NB4 (cell line): ENCODE measurements at regions not wholly inside any gene's neighbourhood (a gene's known extent, or its start where the extent isn't known, plus 50 kb on each side); places are given as distances from the start of the nearest gene placed in this dataset.

Experiments
- CTCF ChIP-seq: IDR thresholded peaks from one replicate; pipeline ENCODE4 v1.5.1; 2012; ENCODE audit warnings: low read depth, low read length
- MAX ChIP-seq: IDR thresholded peaks from 2 replicates; pipeline ENCODE4 v1.6.1; 2011; ENCODE audit warnings: low read depth, low read length
- MYC ChIP-seq: IDR thresholded peaks from 2 replicates; pipeline ENCODE4 v1.6.1; 2011; ENCODE audit warnings: low read depth, low read length
- POLR2A ChIP-seq: IDR thresholded peaks from 2 replicates; pipeline ENCODE4 v1.6.1; 2011; ENCODE audit warnings: mild to moderate bottlenecking; ENCODE audit not compliant: insufficient read length; ENCODE audit errors: extremely low read depth

GRCh38 chr10:44476409-44477045 lies 91.6 kb upstream of the CXCL12 start:
- TF ChIP-seq CTCF (no peak), POLR2A (no peak), MAX (no peak), MYC (no peak)
